HCT116 (cell line): ENCODE measurements at regions not wholly inside any gene's neighbourhood (a gene's known extent, or its start where the extent isn't known, plus 50 kb on each side); places are given as distances from the start of the nearest gene placed in this dataset.
"Not testable (repeated sequence)": the region's sequence is repeated elsewhere in the genome, so short reads cannot be mapped to it uniquely, and the experiment has no call there.

ENCODE experiments used
- CTCF ChIP-seq, 3 experiments: fragments of 200-600 bp in 1 of 3; sonication (generic) in 1 of 3; IDR thresholded peaks in 2 of 3; conservative IDR thresholded peaks in 1 of 3; 2 replicates each; pipeline ENCODE4 v1.5.1; 2012 to 2017; ENCODE audit warnings: low read depth in 2 of 3, low read length in 2 of 3, antibody characterized with exemption in 1 of 3, borderline replicate concordance in 1 of 3, control low read depth in 1 of 3, mild to moderate bottlenecking in 1 of 3, mixed read lengths in 1 of 3, mixed run types in 1 of 3, moderate library complexity in 1 of 3; ENCODE audit not compliant: insufficient read depth in 1 of 3
- EZH2 ChIP-seq: fragments of 200-600 bp; sonication (generic); IDR thresholded peaks from 2 replicates; pipeline ENCODE4 v1.6.1; 2017; ENCODE audit warnings: antibody characterized with exemption, mixed run types
- EZH2phosphoT487 ChIP-seq: fragments of 200-600 bp; IDR thresholded peaks from 2 replicates; pipeline ENCODE4 v1.6.1; 2018; ENCODE audit warnings: antibody characterized with exemption, borderline replicate concordance
- JUND ChIP-seq: IDR thresholded peaks from 2 replicates; pipeline ENCODE4 v1.6.1; 2012
- POLR2A ChIP-seq: IDR thresholded peaks from 2 replicates; pipeline ENCODE4 v1.7.0; 2011; ENCODE audit warnings: borderline replicate concordance; ENCODE audit not compliant: insufficient read depth, insufficient read length; ENCODE audit errors: extremely low read depth
- SIN3A ChIP-seq: IDR thresholded peaks from 2 replicates; pipeline ENCODE4 v1.6.1; 2012; ENCODE audit warnings: low read depth
- SRF ChIP-seq: IDR thresholded peaks from 2 replicates; pipeline ENCODE4 v1.6.1; 2012; ENCODE audit warnings: low read depth
- TCF7L2 ChIP-seq: IDR thresholded peaks from 2 replicates; pipeline ENCODE4 v1.7.0; 2011; ENCODE audit warnings: borderline replicate concordance, inconsistent platforms; ENCODE audit not compliant: insufficient read depth, insufficient read length; ENCODE audit errors: extremely low read depth
- YY1 ChIP-seq: IDR thresholded peaks from 2 replicates; pipeline ENCODE4 v1.6.1; 2011; ENCODE audit warnings: low read length, low read depth, moderate library complexity, mild to moderate bottlenecking; ENCODE audit not compliant: insufficient replicate concordance; ENCODE audit errors: extremely low read depth
- TF ChIP-seq, protein P1 (sequence below): IDR thresholded peaks from 2 replicates; pipeline ENCODE4 v1.6.1; 2012; ENCODE audit warnings: low read depth
- TF ChIP-seq, protein P2 (sequence below): IDR thresholded peaks from 2 replicates; pipeline ENCODE4 v1.6.1; 2012

DNA sequence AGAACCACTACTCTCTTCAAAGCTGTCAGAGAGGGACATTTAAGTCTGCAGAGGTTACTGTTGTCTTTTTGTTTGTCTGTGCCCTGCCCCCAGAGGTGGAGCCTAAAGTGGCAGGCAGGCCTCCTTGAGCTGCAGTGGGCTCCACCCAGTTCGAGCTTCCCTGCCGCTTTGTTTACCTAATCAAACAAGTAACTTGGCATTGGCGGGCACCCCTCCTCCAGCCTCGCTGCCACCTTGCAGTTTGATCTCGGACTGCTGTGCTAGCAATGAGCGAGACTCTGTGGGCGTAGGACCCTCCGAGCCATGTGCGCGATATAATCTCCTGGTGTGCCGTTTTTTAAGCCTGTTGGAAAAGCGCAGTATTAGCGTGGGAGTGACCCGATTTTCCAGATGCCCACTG lies 920.7 kb downstream of the REEP3 start:
- TF ChIP-seq EZH2phosphoT487; CTCF (IDR thresholded peaks at IDR 0.05 in 2 of 3, conservative IDR thresholded peaks at IDR 0.05 in 1 of 3; ENCODE audit: borderline replicate concordance in 1 of 3, insufficient read depth in 1 of 3, low read depth in 2 of 3, low read length in 2 of 3); TCF7L2; POLR2A; SIN3A; SRF; EZH2; JUND; YY1: not testable (repeated sequence)
- TF ChIP-seq, protein P1, sequence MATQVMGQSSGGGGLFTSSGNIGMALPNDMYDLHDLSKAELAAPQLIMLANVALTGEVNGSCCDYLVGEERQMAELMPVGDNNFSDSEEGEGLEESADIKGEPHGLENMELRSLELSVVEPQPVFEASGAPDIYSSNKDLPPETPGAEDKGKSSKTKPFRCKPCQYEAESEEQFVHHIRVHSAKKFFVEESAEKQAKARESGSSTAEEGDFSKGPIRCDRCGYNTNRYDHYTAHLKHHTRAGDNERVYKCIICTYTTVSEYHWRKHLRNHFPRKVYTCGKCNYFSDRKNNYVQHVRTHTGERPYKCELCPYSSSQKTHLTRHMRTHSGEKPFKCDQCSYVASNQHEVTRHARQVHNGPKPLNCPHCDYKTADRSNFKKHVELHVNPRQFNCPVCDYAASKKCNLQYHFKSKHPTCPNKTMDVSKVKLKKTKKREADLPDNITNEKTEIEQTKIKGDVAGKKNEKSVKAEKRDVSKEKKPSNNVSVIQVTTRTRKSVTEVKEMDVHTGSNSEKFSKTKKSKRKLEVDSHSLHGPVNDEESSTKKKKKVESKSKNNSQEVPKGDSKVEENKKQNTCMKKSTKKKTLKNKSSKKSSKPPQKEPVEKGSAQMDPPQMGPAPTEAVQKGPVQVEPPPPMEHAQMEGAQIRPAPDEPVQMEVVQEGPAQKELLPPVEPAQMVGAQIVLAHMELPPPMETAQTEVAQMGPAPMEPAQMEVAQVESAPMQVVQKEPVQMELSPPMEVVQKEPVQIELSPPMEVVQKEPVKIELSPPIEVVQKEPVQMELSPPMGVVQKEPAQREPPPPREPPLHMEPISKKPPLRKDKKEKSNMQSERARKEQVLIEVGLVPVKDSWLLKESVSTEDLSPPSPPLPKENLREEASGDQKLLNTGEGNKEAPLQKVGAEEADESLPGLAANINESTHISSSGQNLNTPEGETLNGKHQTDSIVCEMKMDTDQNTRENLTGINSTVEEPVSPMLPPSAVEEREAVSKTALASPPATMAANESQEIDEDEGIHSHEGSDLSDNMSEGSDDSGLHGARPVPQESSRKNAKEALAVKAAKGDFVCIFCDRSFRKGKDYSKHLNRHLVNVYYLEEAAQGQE, result not testable (repeated sequence)
- TF ChIP-seq, protein P2, sequence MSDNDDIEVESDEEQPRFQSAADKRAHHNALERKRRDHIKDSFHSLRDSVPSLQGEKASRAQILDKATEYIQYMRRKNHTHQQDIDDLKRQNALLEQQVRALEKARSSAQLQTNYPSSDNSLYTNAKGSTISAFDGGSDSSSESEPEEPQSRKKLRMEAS, result not testable (repeated sequence)
